ENCODE measurements at regions not wholly inside any gene's neighbourhood (a gene's known extent, or its start where the extent isn't known, plus 50 kb on each side); places are given as distances from the start of the nearest gene placed in this dataset.
"Not testable (repeated sequence)": the region's sequence is repeated elsewhere in the genome, so short reads cannot be mapped to it uniquely, and the experiment has no call there.

GRCh38 chr11:39341461-39341860, 2118.0 kb downstream of the LRRC4C start:
- ATAC-seq (no peak), DNase-seq (ENCODE audit: low read depth, low spot score) (no peak)
- Histone ChIP-seq H3K36me3 (ENCODE audit: control insufficient read depth, insufficient read depth, low read length) (no peaks in the 10 kb centered on the region), H3K9me3 (ENCODE audit: control insufficient read depth, insufficient read depth, low read depth, low read length) (no peaks in the 10 kb centered on the region), H3K27me3 (ENCODE audit: control insufficient read depth, insufficient read depth, low read length) (no peaks in the 10 kb centered on the region), H3K27ac (ENCODE audit: low read length) (no peak overlapping the region), H3K4me1 (ENCODE audit: control insufficient read depth, insufficient read depth, low read length) (no peaks in the 10 kb centered on the region), H3K4me3 (ENCODE audit: low read depth in 2 of 2, low read length in 2 of 2) (no peak overlapping the region)
- POLR2A ChIA-PET, result no interaction called here
- in situ Hi-C loops (cut with HindIII; ENCODE audit: low pct_unique_long_range_greater_than_20kb, low sequenced_read_pairs) (no loop called here), intact Hi-C loops (cut with micrococcal nuclease; ENCODE audit: unreplicated experiment) (no loop called here)
- CTCF ChIA-PET, result no interaction called here
- TF ChIP-seq, protein P1, sequence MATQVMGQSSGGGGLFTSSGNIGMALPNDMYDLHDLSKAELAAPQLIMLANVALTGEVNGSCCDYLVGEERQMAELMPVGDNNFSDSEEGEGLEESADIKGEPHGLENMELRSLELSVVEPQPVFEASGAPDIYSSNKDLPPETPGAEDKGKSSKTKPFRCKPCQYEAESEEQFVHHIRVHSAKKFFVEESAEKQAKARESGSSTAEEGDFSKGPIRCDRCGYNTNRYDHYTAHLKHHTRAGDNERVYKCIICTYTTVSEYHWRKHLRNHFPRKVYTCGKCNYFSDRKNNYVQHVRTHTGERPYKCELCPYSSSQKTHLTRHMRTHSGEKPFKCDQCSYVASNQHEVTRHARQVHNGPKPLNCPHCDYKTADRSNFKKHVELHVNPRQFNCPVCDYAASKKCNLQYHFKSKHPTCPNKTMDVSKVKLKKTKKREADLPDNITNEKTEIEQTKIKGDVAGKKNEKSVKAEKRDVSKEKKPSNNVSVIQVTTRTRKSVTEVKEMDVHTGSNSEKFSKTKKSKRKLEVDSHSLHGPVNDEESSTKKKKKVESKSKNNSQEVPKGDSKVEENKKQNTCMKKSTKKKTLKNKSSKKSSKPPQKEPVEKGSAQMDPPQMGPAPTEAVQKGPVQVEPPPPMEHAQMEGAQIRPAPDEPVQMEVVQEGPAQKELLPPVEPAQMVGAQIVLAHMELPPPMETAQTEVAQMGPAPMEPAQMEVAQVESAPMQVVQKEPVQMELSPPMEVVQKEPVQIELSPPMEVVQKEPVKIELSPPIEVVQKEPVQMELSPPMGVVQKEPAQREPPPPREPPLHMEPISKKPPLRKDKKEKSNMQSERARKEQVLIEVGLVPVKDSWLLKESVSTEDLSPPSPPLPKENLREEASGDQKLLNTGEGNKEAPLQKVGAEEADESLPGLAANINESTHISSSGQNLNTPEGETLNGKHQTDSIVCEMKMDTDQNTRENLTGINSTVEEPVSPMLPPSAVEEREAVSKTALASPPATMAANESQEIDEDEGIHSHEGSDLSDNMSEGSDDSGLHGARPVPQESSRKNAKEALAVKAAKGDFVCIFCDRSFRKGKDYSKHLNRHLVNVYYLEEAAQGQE (IDR thresholded peaks at IDR 0.05; ENCODE audit: insufficient read depth in 1 of 2, low read depth in 2 of 2, low read length in 1 of 2), result no peak
- TF ChIP-seq SIN3A (IDR thresholded peaks at IDR 0.05; ENCODE audit: borderline replicate concordance, insufficient read depth, low read depth, low read length) (no peak), POLR2AphosphoS5 (IDR thresholded peaks at IDR 0.05; ENCODE audit: low read depth, low read length) (no peak), CTCF (IDR thresholded peaks at IDR 0.05) (no peak), TCF7L2 (IDR thresholded peaks at IDR 0.05; ENCODE audit: low read depth, low read length) (no peak)
- no TSS peak for BruUV-seq (replicated peaks)

DNA sequence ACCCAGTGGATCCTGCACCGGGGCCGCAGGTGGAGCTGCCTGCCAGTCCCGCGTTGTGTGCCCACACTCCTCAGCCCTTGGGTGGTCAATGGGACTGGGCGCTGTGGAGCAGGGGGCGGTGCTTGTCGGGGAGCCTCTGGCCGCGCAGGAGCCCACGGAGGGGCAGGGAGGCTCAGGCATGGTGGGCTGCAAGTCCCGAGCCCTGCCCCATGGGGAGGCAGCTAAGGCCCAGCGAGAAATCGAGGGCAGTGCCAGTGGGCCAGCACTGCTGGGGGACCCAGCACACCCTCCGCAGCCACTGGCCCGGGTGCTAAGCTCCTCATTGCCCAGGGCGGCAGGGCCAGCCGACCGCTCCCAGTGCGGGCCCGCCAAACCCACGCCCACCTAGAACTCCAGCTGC, 2126.4 kb downstream of the LRRC4C start:
- H3K9me3 ChIP-seq (ENCODE audit: control insufficient read depth, insufficient read depth, low read depth, low read length); POLR2A ChIA-PET; H3K4me1 ChIP-seq (ENCODE audit: control insufficient read depth, insufficient read depth, low read length); DNase-seq (ENCODE audit: low read depth, low spot score); H3K27me3 ChIP-seq (ENCODE audit: control insufficient read depth, insufficient read depth, low read length); BruUV-seq (replicated peaks); H3K4me3 ChIP-seq (ENCODE audit: low read depth in 2 of 2, low read length in 2 of 2); CTCF ChIA-PET; in situ Hi-C loops (cut with HindIII; ENCODE audit: low pct_unique_long_range_greater_than_20kb, low sequenced_read_pairs); ATAC-seq; intact Hi-C loops (cut with micrococcal nuclease; ENCODE audit: unreplicated experiment); H3K27ac ChIP-seq (ENCODE audit: low read length); H3K36me3 ChIP-seq (ENCODE audit: control insufficient read depth, insufficient read depth, low read length): not testable (repeated sequence)

GRCh38 chr11:39327302-39327701, 2132.2 kb downstream of the LRRC4C start:
- ATAC-seq (no peak), DNase-seq (ENCODE audit: low read depth, low spot score) (no peak)
- BruUV-seq (replicated peaks), result no TSS peak
- Histone ChIP-seq H3K9me3 (ENCODE audit: control insufficient read depth, insufficient read depth, low read depth, low read length) (no peaks in the 10 kb centered on the region), H3K36me3 (ENCODE audit: control insufficient read depth, insufficient read depth, low read length) (no peaks in the 10 kb centered on the region), H3K27ac (ENCODE audit: low read length) (no peak overlapping the region), H3K4me3 (ENCODE audit: low read depth in 2 of 2, low read length in 2 of 2) (no peak overlapping the region), H3K27me3 (ENCODE audit: control insufficient read depth, insufficient read depth, low read length) (no peaks in the 10 kb centered on the region), H3K4me1 (ENCODE audit: control insufficient read depth, insufficient read depth, low read length) (no peaks in the 10 kb centered on the region)
- TF ChIP-seq, protein P1 (IDR thresholded peaks at IDR 0.05; ENCODE audit: insufficient read depth in 1 of 2, low read depth in 2 of 2, low read length in 1 of 2), result no peak
- TF ChIP-seq POLR2AphosphoS5 (IDR thresholded peaks at IDR 0.05; ENCODE audit: low read depth, low read length), result no peak
- TF ChIP-seq SIN3A (IDR thresholded peaks at IDR 0.05; ENCODE audit: borderline replicate concordance, insufficient read depth, low read depth, low read length), result no peak
- no peak for TF ChIP-seq CTCF (IDR thresholded peaks at IDR 0.05)
- TF ChIP-seq TCF7L2 (IDR thresholded peaks at IDR 0.05; ENCODE audit: low read depth, low read length), result no peak
- ChIA-PET POLR2A (no interaction called here), CTCF (no interaction called here)
- intact Hi-C loops (cut with micrococcal nuclease; ENCODE audit: unreplicated experiment), result no loop called here
- in situ Hi-C loops (cut with HindIII; ENCODE audit: low pct_unique_long_range_greater_than_20kb, low sequenced_read_pairs), result no loop called here

DNA sequence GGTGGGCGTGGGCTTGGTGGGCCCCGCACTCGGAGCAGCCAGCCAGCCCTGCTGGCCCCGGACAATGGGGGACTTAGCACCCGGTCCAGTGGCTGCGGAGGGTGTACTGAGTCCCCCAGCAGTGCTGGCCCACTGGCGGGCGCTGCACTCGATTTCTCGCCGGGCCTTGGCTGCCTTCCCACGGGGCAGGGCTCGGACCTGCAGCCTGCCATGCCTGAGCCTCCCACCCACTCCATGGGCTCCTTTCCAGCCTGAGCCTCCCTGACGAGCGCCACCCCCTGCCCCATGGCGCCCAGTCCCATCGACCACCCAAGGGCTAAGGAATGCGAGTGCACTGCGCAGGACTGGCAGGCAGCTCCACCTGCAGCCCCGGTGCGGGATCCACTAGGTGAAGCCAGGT, 2147.6 kb downstream of the LRRC4C start:
- in situ Hi-C loops (cut with HindIII; ENCODE audit: low pct_unique_long_range_greater_than_20kb, low sequenced_read_pairs); H3K4me3 ChIP-seq (ENCODE audit: low read depth in 2 of 2, low read length in 2 of 2); H3K4me1 ChIP-seq (ENCODE audit: control insufficient read depth, insufficient read depth, low read length); ATAC-seq; BruUV-seq (replicated peaks); DNase-seq (ENCODE audit: low read depth, low spot score); CTCF ChIA-PET; intact Hi-C loops (cut with micrococcal nuclease; ENCODE audit: unreplicated experiment); H3K9me3 ChIP-seq (ENCODE audit: control insufficient read depth, insufficient read depth, low read depth, low read length); H3K27me3 ChIP-seq (ENCODE audit: control insufficient read depth, insufficient read depth, low read length); H3K27ac ChIP-seq (ENCODE audit: low read length); H3K36me3 ChIP-seq (ENCODE audit: control insufficient read depth, insufficient read depth, low read length); POLR2A ChIA-PET: not testable (repeated sequence)

Data from Panc1 (cell line).